ENCODE measurements at regions not wholly inside any gene's neighbourhood (a gene's known extent, or its start where the extent isn't known, plus 50 kb on each side); places are given as distances from the start of the nearest gene placed in this dataset.
A peak's percentile ranks its signal among the peaks of the same experiment; 100 is the strongest.

- Histone ChIP-seq H3K4me3 (ENCODE audit: low read length) (no peak overlapping the region), H3K9me3 (ENCODE audit: control insufficient read depth in 1 of 2, insufficient read depth in 1 of 2, low read length in 2 of 2) (no peaks in the 10 kb centered on the region), H3K4me1 (ENCODE audit: insufficient read depth, low read length) (peaks cover 27% of the 10 kb centered on the region), H3K27ac (ENCODE audit: low read depth in 1 of 2, low read length in 2 of 2) (no peak overlapping the region), H3K27me3 (ENCODE audit: control insufficient read depth in 1 of 2, insufficient read depth in 2 of 2, low read length in 2 of 2) (no peaks in the 10 kb centered on the region), H3K36me3 (ENCODE audit: insufficient read depth, low read length) (no peaks in the 10 kb centered on the region)
- ChIA-PET CTCF (no interaction called here), POLR2A (interaction anchor here (1.0 to 1.1 kb wide), 2 partner anchors 332 to 387 kb away, joined by 3 to 4 read pairs; partner anchors contain the start of genes KLLN, PTEN and RNLS)
- Mint-ChIP-seq H3K9me3 (peaks cover 2% of the 10 kb centered on the region), H3K27me3 (no peaks in the 10 kb centered on the region), H3K27ac (peak overlapping the region; percentile 77), H3K36me3 (ENCODE audit: low read depth) (no peaks in the 10 kb centered on the region), H3K4me3 (no peak overlapping the region), H3K4me1 (ENCODE audit: low read depth) (peaks cover 53% of the 10 kb centered on the region)
- DNase-seq (no peak), ATAC-seq (ENCODE audit: poor library complexity) (no peak)
- intact Hi-C loops (cut with DNase I, micrococcal nuclease), result loop anchor here in 1 of 2 experiments (10.0 kb wide), 3 partner anchors 69 to 331 kb away; partner anchors contain the start of genes KLLN and PTEN
- TF ChIP-seq CTCF (IDR thresholded peaks at IDR 0.05), result no peak
Observed at GRCh38 chr10:88195841-88196240, 332.4 kb downstream of the PTEN start.

GRCh38 chr10:88196291-88196690 lies 332.9 kb downstream of the PTEN start:
- POLR2A ChIA-PET, result no interaction called here
- Histone ChIP-seq H3K27me3 (ENCODE audit: control insufficient read depth in 1 of 2, insufficient read depth in 2 of 2, low read length in 2 of 2) (no peaks in the 10 kb centered on the region), H3K9me3 (ENCODE audit: control insufficient read depth in 1 of 2, insufficient read depth in 1 of 2, low read length in 2 of 2) (no peaks in the 10 kb centered on the region), H3K36me3 (ENCODE audit: insufficient read depth, low read length) (no peaks in the 10 kb centered on the region), H3K4me3 (ENCODE audit: low read length) (no peak overlapping the region), H3K4me1 (ENCODE audit: insufficient read depth, low read length) (peaks cover 27% of the 10 kb centered on the region), H3K27ac (ENCODE audit: low read depth in 1 of 2, low read length in 2 of 2) (no peak overlapping the region)
- Mint-ChIP-seq H3K36me3 (ENCODE audit: low read depth) (no peaks in the 10 kb centered on the region), H3K27ac (no peak overlapping the region), H3K4me1 (ENCODE audit: low read depth) (peaks cover 53% of the 10 kb centered on the region), H3K27me3 (no peaks in the 10 kb centered on the region), H3K4me3 (no peak overlapping the region), H3K9me3 (peaks cover 2% of the 10 kb centered on the region)
- no peak for ATAC-seq (ENCODE audit: poor library complexity)
- no peak for DNase-seq
- CTCF ChIA-PET, result no interaction called here
- no peak for TF ChIP-seq CTCF (IDR thresholded peaks at IDR 0.05)
- intact Hi-C loops (cut with DNase I, micrococcal nuclease), result loop anchor here in 1 of 2 experiments (10.0 kb wide), 3 partner anchors 69 to 331 kb away; partner anchors contain the start of genes KLLN and PTEN

GRCh38 chr10:88198023-88198422 lies 334.6 kb downstream of the PTEN start:
- TF ChIP-seq CTCF (IDR thresholded peaks at IDR 0.05), result no peak
- Mint-ChIP-seq H3K36me3 (ENCODE audit: low read depth) (no peaks in the 10 kb centered on the region), H3K9me3 (peaks cover 2% of the 10 kb centered on the region), H3K4me3 (no peak overlapping the region), H3K27ac (no peak overlapping the region), H3K27me3 (no peaks in the 10 kb centered on the region), H3K4me1 (ENCODE audit: low read depth) (peaks cover 39% of the 10 kb centered on the region)
- ChIA-PET POLR2A (no interaction called here), CTCF (no interaction called here)
- Histone ChIP-seq H3K9me3 (ENCODE audit: control insufficient read depth in 1 of 2, insufficient read depth in 1 of 2, low read length in 2 of 2) (no peaks in the 10 kb centered on the region), H3K27ac (ENCODE audit: low read depth in 1 of 2, low read length in 2 of 2) (no peak overlapping the region), H3K27me3 (ENCODE audit: control insufficient read depth in 1 of 2, insufficient read depth in 2 of 2, low read length in 2 of 2) (no peaks in the 10 kb centered on the region), H3K4me3 (ENCODE audit: low read length) (no peak overlapping the region), H3K4me1 (ENCODE audit: insufficient read depth, low read length) (peaks cover 23% of the 10 kb centered on the region), H3K36me3 (ENCODE audit: insufficient read depth, low read length) (no peaks in the 10 kb centered on the region)
- DNase-seq (no peak), ATAC-seq (ENCODE audit: poor library complexity) (no peak)
- intact Hi-C loops (cut with DNase I, micrococcal nuclease), result loop anchor here in 1 of 2 experiments (10.0 kb wide), 3 partner anchors 67 to 333 kb away; partner anchors contain the start of genes KLLN and PTEN
